HG03469 (cell line): ENCODE measurements at regions not wholly inside any gene's neighbourhood (a gene's known extent, or its start where the extent isn't known, plus 50 kb on each side); places are given as distances from the start of the nearest gene placed in this dataset.
"Not testable (repeated sequence)": the region's sequence is repeated elsewhere in the genome, so short reads cannot be mapped to it uniquely, and the experiment has no call there.

Experiments
- ATAC-seq: cut with Tn5 transposase; IDR thresholded peaks from one replicate; pipeline ENCODE4 v1.9.1; 2021; ENCODE audit warnings: mild to moderate bottlenecking, moderate library complexity, moderate number of reproducible peaks; ENCODE audit not compliant: unreplicated experiment

GRCh38 chr5:17326600-17327037, 109.2 kb downstream of the BASP1 start:
- ATAC-seq: no peak

DNA sequence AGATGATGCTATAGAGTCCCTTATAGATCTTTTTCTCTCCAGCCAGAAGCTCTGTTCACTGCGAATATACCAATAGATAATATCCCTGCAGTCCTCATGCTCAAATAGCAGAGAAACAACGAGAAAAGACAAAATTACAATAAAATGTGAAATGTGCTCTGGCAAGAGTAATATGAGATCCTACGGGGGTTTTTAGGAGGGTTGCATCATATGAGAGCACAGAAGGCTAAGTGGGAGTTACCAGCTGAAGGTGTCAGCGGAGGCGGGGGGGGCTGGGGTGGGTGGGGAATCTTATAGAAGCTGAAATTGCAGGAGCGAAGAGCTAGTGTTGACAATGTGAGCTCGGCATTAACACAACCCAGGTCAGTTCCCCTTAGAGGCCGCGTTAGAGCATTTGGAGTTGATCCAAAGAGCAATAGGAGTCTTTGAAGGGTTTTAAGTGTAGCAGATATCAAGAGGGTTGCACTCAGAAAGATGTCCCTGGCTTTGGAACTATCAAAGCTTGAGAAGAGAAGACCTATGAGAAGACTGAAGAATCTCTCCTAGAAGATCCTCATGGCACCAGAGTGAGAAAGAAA, 109.7 kb downstream of the BASP1 start:
- ATAC-seq: no peak

GRCh38 chr5:17329571-17329970, 112.1 kb downstream of the BASP1 start:
- ATAC-seq: no peak

DNA sequence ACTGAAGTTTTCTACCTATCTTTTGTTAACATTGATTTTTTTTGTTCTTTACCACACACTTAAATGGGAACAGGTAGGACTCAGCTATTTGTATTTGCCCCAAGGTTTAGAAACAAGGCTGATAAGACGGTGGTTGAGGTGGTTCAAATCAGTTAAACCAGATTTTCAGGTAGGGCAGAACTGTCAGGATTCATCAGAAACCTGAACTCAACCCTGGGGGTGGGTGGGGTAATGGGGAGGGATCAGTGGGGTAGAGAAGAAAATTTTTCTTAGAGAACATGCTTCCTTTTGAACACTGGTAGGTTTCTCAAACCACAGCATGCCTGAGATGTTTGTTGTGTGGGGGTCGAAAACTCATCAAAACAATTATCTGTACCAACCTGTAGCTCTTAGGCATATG, 113.0 kb downstream of the BASP1 start:
- ATAC-seq: no peak

GRCh38 chr5:17331651-17332050, 114.2 kb downstream of the BASP1 start:
- no peak for ATAC-seq

- ATAC-seq: no peak
These were observed 116.3 kb downstream of the BASP1 start for GRCh38 chr5:17333755-17334154.

GRCh38 chr5:17336054-17336453, 118.6 kb downstream of the BASP1 start:
- no peak for ATAC-seq

DNA sequence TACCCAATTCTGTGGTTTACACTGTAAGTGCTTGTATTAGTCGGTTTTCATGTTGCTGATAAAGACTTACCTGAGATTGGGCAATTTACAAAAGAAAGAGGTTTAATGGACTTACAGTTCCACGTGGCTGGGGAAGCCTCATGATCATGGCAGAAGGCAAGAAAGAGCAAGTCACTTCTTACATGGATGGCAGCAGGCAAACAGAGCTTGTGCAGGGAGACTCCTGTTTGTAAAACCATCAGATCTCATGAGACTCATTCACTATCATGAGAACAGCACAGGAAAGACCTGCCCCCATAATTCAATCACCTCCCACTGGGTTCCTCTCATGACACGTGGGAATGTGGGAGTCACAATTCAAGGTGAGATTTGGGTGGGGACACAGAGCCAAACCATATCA, 119.3 kb downstream of the BASP1 start:
- ATAC-seq: not testable (repeated sequence)

- no peak for ATAC-seq
These were observed 122.4 kb downstream of the BASP1 start for GRCh38 chr5:17339841-17340240.

- no peak for ATAC-seq
These were observed 122.9 kb downstream of the BASP1 start for GRCh38 chr5:17340379-17340778.

GRCh38 chr5:17340819-17341218, 123.4 kb downstream of the BASP1 start:
- no peak for ATAC-seq

GRCh38 chr5:17343675-17344074, 126.2 kb downstream of the BASP1 start:
- ATAC-seq: peak; percentile 85

DNA sequence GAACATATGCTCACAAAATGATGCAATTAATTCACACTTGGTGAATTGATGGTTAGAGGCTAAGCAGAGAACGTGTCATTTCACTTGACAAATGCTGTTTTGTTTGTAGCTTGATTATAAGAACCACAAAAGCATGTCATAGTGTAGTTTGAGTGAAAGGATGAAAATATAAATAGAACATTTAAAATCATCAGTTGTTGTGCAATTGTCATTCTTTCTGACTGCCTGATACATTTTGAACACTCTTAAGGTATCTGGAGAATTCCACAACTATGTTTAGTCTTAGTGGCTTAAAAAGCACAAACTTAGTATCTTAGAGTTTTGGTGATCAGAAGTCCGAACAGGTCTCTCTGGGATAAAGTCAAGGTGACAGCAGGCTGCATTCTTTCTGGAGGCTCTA, 129.4 kb downstream of the BASP1 start:
- ATAC-seq: no peak

- no peak for ATAC-seq
These were observed 134.8 kb downstream of the BASP1 start for GRCh38 chr5:17352223-17352622.

DNA sequence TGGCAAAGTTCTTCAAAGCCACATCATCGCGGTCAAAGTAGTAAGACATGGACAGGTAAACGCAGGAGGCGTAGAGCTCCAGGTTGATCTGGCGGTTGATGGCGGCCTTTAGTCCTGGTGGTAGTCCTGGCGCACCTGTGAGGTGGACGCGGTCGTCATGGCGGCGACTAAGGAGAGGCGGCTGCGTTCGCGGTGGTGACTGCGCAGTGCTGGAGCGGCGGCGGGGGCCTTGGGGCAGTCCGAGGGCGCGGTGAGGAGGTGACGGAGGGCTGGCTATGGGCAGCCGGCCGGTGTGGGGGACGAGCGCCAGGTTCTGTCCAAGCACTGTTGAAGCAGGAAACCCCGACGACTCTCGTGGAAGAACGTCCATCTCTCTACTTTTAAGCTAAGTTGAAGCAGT, 136.8 kb downstream of the BASP1 start:
- no peak for ATAC-seq

DNA sequence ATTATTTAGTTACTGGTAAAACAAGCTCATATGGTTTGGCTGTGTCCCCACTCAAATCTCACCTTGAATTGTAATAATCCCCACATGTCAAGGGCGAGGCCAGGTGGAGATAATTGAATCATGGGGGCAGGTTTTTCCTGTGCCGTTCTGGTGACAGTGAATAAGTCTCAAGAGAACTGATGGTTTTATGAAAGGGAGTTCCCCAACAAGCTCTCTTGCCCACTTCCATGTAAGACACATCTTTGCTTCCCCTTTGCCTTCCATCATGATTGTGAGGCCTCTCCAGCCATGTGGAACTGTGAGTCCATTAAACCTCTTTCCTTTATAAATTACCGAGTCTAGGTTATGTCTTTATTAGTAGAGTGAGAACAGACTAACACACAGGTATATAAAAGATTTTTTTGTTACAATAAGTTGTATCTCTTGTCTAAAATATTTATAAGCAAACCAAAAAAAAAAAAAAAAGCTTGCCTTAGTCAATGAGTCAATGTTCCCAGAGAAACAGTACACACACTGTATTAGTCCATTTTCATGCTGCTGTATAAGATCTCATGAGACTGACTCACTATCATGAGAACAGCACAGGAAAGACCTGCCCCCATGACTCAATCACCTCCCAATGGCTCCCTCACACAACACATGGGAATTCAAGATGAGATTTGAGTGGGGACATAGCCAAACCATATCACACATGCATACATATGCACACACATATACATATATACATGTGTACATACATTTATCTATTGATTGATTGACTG, 138.3 kb downstream of the BASP1 start:
- no peak for ATAC-seq

- ATAC-seq: no peak
These were observed 139.1 kb downstream of the BASP1 start for GRCh38 chr5:17356551-17356950.

GRCh38 chr5:17357504-17357903, 140.1 kb downstream of the BASP1 start:
- no peak for ATAC-seq

GRCh38 chr5:17358031-17358430, 140.0 kb upstream of the TAF11L2 start:
- no peak for ATAC-seq

- no peak for ATAC-seq
These were observed 138.5 kb upstream of the TAF11L2 start for GRCh38 chr5:17359451-17360011.

DNA sequence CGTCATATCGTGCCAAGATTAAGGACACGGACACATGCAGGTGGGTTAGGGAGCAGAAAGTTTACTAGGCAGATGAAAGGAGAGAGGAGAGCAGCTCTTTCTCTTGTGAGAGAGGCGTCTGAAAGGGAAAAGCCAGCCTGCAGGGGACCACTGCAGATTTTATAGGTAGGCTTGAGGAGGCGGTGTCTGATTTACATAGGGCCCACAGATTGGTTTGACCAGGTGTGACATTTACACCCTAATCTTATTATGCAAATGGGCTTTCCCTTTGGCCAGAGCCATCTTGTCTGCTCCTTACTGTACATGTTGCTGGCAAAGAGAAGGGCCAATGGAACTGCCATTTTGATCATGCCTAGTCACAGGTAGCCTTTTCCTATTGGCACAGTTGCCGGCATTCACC, 137.2 kb upstream of the TAF11L2 start:
- no peak for ATAC-seq

GRCh38 chr5:17361331-17361730, 136.7 kb upstream of the TAF11L2 start:
- no peak for ATAC-seq
